ENCODE measurements at regions not wholly inside any gene's neighbourhood (a gene's known extent, or its start where the extent isn't known, plus 50 kb on each side); places are given as distances from the start of the nearest gene placed in this dataset.

DNA sequence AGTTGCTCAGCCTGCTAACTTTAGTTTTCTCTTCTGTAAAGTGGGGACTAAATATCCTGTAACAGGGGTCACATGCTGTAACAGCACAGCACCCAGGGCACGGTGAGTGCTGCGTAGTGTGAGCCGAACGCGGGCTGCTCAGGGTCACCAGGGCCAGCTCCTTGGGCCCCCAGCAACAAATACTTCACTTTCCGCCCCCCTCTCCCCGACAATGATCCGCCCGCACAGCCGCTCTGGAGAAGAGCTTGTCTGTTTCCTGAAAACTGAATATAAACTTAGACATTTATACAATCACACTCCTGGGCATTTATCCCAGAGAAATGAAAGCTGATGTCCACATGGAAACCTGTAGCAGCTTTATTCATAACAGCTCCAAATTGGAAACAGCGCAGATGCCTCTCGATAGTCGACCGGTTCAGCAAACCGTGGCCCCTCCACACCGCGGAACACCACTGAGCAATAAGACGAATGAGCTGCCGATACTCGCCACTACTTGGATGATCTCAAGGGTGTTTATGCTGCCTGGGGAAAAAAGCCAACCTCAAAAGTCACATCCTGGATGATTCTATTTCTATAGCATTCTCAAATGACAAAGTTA lies 267.2 kb downstream of the PARN start:
- no peak for DNase-seq (ENCODE audit: low read depth in 3 of 3, low spot score in 2 of 3)

DNA sequence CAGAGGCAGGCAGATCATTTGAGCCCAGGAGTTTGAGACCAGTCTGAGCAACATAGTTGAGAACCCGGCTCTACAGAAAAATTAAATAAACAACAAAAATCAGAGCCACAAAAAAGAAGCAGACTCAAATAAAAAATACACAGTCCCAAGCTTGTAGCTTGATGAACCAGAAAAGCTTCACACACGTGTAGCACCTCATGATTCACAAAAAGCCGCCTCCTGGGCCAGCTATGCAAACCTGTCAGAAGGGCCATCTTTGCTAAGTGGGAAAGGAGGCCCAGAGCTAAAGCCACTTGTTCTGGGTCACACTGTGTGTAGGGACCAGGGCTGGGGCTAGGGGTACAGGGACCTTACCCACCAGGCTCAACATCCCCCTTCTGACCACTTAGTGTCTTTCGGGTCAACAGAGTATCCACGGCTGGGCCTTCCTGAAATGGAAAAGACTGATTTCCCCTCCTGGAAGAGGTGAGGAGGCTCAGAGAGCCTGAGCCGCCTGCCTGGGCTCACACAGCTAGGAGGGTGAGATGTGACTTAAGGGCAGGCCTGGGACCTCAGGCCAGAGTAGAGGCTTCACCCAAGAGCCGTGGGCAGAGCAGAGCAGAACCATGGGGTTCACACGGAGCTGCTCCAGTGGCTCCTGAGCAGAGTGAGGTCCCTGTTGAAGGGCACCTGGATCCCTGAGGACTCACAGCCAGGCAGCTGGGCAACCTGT lies 269.6 kb downstream of the PARN start:
- DNase-seq (ENCODE audit: low read depth in 3 of 3, low spot score in 2 of 3): no peak

DNA sequence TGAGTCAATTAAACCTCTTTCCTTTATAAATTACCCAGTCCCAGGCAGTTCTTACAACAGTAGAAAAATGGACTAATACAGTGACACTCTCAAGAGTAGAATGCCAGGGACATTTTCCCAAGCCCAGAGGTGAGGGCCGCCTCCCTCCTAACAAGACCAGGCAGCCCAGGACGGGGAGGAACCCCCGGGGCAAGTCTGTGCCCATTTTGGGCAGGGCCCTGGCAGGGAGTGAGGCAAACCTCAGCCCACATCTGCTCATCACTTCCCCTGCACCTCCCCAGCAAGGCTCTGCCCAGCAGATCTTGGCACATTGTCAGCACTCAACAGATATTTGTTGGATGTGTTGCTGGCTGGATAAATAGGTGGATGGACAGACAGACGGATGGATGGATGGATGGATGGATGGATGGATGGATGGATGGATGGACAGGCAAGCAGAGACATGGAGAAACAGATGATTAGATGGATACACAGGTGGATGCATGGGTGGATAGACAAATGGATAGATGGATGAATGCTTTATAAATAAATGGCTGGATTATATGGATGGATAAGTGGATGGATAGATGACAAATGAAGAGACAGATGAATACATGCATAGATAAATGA lies 271.3 kb downstream of the PARN start:
- DNase-seq (ENCODE audit: low read depth in 3 of 3, low spot score in 2 of 3): no peak

DNA sequence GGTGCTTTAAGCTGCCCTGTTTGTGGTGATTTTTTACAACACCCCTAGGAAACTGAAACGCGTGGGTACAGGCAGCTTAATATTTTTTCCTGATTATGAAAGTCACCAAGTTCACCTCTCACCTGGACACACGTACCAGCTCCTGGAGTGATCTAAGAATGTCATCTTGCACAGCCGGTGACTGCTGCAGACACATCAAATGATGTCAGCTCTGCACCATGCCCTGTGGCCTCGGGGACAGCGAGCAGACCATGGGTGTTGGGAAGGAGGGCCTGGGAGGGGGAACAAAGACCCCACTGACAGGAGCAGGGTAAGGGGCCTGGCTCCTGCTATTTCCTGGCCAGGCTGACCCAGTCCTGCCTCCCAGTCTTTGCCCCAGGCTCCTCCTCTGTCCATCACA lies 272.7 kb downstream of the PARN start:
- DNase-seq (ENCODE audit: low read depth in 3 of 3, low spot score in 2 of 3): no peak

DNA sequence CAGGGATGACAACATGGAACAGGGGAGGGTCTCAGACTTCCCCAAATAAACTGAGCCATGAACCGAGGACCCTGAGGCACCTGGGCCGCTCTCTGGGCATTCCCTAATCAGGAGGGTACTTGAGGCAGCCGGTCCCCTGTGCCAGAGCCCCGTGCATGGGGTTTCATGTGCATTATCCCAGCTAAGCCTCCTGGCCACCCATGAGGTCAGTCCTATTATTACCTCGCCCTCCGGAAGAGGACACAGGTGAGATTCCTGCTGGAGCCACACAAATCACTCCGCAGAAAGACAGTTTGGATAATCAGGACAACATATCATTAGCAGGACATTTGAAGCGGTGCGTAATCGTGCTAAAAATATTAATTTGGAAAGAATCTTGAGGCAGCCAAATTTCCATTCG lies 274.0 kb downstream of the PARN start:
- no peak for DNase-seq (ENCODE audit: low read depth in 3 of 3, low spot score in 2 of 3)

DNA sequence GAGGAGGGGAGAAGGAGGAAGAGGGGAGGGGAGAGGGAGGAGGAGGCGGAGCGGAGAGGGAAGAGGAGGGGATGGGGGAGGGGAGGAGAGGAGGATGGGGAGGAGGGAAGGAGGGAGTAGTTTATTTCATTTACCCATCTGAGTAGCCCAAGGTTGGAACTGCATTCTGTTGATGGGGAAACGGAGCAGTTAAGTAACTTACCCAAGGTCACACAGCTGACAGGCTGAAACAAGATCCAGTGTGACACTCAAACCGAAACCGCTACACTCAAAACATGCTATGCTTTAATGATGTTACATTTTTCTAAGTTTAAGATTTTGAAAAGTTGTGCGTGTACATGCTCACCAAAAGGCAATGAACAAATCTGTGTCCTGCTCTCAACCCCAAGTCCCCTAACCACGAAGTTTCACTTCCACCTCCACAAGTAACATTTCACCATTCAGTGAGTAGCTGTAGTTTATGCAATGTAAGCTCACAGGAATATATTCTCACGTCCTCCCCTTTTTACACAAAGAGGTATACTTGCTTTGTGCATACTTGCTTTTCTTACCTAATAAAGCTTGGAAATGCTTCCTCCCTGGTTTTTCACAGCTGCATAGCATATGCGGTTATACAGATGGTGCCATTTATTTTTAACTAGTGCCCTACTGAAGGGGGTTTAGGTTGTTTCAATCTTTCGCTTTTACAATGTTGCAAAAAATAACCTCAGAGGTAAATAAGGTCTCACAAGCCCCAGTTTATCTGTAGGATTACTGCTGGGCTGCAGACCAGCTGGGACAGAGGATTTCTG lies 275.3 kb downstream of the PARN start:
- no peak for DNase-seq (ENCODE audit: low read depth in 3 of 3, low spot score in 2 of 3)

DNA sequence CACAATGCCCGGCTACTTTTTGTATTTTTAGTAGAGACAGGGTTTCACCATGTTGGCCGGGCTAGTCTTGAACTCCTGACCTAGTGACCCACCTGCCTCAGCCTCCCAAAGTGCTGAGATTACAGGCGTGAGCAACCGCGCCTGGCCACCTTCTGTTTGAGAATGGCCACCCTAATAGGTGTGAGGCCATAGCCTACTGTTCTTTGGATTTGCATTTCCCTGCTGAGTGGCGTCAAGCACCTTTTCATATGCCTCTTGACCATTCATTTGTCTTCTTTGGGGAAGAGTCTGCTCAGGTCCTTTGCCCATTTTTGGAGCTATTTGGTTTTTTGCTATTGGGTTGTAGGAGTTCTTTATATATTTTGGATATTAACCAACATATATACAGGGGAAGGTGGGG lies 276.7 kb downstream of the PARN start:
- DNase-seq (ENCODE audit: low read depth in 3 of 3, low spot score in 2 of 3): no peak

DNA sequence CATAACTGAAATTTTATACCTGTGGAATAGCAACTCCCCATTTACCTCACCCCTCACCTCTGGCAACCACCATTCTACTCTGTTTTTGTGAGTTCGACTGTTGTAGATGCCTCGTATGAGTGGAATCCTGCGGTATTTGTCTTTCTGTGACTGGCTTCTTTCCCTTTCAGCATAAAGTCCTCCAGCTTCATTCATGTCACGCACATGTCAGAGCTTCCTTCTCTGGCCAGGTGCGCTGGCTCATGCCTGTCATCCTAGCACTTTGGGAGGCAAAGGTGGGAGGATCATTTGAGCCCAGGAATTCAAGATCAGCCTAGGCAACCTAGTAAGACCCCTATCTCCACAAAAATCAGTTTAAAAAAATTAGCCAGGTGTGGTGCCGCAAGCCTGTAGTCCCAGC lies 278.4 kb downstream of the PARN start:
- no peak for DNase-seq (ENCODE audit: low read depth in 3 of 3, low spot score in 2 of 3)

DNA sequence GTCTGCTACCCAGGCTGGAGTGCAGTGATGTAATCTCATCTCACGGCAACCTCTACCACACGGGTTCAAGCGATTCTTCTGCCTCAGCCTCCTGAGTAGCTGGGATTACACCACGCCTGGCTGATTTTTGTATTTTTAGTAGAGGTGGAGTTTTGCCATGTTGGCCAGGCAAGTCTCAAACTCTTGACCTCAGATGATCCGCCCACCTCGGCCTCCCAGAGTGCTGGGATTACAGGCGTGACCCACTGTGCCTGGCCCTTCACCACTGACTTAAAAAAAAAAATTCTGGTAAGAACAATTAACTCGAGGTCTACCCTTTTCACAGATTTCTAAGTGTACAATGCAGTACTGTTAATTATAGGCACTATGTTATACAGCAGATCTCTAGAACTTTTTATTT lies 279.4 kb downstream of the PARN start:
- DNase-seq (ENCODE audit: low read depth in 3 of 3, low spot score in 2 of 3): no peak

DNA sequence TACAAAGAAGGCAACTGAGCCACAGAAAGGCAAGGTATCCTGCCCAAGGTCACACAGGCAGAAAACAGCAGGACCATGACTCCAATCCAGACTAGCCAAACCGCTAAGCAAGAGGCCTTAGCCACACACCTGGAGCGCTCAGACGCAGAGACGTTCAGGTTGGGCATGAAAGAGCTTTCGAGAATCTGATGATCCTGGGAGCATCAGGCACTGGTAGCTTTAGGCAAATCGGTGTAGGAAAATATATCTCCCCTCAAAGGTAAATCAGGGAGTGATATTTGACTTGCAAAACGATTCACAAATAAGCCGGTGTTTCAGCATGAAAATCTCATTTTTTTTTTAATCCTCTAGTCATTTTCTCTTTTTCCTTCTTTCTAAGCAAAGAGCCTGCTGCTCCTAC lies 279.0 kb downstream of the MRTFB start:
- DNase-seq (ENCODE audit: low read depth in 3 of 3, low spot score in 2 of 3): no peak

DNA sequence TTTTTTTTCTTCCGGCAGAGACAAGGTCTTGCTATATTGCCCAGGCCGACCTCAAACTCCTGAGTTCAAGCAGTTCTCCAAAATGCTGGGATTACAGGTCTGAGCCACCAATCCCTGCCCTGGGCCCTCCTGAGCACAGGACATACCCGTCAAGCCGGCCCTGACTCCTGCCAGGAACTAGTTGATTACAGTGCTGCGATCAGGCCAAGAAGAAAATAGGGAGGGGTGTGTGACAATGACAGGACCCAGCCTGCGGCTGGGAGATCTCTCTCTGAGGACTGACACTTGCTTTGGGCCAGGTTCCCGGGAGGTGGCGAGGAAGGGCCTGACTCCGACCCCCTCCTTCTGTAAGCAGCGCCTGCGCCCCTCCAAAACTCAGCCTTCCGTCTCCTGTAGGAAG lies 276.6 kb downstream of the MRTFB start:
- DNase-seq (ENCODE audit: low read depth in 3 of 3, low spot score in 2 of 3): no peak

DNA sequence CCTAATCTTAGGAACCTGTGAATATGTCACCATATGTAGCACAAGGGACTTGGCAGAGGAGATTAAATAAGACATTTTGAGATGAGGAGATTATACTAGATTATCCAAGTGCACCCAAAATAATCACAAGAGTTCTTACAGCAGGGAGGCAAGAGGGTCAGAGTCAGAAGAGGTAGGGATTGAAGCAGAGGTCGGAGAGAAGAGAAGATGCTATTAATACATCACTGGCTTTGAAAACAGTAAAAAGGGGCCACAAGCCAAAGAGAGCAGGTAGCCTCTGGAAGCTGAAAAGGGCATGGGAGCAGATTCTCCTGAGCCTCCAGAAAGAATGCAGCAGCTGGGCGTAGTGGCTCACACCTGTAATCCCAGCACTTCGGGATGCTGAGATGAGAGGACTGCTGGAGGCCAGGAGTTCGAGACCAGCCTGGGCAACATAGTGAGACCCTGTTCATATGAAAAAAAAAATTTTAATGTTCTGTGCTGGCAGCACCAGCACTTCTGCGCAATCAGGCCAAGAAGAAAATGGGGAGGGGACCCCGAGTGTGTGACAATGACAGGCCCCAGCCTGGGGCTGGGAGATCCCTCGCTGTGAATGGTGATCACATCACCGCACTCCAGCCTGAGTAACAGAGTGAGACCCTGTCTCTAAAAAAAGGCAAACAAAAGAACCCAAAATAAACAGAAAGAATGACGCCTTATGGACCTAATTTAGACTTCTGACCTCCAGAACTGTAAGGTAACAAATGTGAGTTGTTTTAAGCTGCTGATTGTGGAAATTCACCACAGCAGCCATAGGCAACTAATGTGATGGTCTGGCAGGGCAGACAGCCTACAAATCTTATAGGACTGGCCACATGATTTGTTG lies 275.4 kb downstream of the MRTFB start:
- DNase-seq (ENCODE audit: low read depth in 3 of 3, low spot score in 2 of 3): no peak

DNA sequence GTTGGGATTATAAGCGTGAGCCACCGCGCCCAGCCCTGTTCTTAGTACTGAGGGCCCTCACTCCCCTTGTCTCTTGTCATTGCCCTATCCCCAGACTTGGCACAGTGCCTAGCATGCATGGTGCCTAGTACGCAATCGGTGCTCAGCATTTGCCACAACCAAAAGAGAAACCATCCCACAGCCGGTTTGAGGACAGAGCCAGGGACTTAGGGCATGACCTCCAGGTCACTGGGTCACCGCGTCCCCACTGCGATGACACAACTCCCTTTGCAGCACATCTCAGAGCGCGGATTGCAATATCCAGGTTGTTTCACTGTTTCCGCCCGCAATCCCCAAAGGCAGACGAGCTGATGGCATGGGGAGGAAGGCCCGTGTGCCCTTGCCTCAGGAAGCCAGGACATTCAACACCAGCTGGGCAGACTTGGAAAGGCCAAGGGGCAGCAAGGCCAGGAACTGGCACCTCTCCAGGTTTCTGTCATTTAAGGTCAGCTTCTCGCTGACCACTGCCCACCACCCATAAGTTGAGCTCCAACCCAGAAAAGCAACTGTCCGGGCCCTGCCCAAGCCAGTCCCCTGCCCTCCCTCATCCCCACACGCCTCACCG lies 274.5 kb downstream of the MRTFB start:
- no peak for DNase-seq (ENCODE audit: low read depth in 3 of 3, low spot score in 2 of 3)

DNA sequence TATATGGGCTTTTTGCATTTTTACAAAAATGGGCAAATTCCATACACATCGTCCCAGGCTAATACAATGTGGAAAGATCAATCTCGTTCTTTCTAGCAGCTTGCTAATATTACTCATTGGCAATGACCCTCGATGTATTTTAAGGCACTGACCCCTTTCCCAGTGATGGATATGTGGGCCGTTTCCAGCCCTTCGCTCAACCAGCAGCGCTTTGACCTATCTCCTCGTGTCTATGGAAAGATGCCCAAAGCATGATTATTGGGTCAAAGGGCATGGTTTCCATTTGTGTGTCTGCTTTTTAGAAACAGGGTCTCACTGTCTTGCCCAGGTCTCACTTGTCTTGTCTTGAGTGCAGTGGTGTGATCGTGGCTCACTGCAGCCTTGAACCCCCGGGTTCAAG lies 273.8 kb downstream of the MRTFB start:
- DNase-seq (ENCODE audit: low read depth in 3 of 3, low spot score in 2 of 3): no peak

DNA sequence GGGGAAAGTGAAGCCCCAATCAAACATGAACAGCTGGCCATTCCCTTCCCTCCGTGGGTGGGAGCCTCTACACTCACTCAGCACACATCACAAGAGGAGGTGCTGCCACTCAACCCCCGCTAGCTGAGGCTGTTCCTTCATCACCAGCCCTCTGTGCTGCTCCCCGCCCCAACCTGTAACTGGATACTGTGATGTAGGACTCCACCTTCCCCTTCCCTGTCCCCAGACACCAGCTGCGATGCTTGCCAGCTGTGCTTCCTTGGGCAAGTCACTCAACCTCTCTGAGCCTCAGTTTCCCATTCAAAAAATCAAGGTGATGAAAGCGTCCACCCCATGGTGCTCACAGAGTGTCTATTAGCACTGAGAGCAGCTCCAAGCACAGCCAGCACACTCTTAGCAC lies 273.2 kb downstream of the MRTFB start:
- DNase-seq (ENCODE audit: low read depth in 3 of 3, low spot score in 2 of 3): no peak

DNA sequence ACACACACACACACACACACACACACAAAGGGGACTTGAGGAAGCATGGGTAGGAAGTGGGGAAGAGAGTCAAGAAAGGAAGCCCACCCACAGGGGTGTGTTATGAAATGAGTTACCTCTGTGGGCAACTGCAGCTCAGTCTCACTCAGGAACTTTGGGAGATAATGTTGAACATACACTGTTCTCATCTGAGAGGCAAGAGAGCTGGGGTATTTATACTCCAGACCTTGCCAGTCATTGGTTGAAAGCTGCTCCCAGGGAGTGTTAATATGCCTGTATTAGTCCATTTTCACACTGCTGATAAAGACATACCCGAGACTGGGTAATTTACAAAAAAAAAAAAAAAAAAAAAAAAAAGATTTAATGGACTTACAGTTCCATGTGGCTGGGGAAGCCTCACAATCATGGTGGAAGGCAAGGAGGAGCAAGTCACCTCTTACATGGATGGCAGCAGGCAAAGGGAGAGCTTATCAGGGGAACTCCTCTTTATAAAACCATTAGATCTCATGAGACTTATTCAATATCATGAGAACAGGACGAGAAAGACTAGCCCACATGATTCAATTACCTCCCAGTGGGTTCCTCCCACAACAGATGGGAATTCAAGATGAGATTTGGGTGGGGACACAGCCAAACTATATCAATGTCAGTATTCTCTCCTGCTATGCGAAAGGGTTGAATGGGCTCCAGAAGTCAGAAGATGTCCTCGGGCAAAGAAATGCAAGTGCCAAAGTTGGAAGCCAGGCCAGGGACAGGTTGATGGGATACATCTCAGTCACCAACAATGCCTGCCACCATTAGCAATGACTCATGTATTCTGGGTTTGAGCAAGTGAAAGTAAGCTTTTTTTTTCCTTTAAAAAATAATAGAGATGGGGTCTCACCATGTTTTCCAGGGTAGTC lies 270.5 kb downstream of the MRTFB start:
- no peak for DNase-seq (ENCODE audit: low read depth in 3 of 3, low spot score in 2 of 3)

DNA sequence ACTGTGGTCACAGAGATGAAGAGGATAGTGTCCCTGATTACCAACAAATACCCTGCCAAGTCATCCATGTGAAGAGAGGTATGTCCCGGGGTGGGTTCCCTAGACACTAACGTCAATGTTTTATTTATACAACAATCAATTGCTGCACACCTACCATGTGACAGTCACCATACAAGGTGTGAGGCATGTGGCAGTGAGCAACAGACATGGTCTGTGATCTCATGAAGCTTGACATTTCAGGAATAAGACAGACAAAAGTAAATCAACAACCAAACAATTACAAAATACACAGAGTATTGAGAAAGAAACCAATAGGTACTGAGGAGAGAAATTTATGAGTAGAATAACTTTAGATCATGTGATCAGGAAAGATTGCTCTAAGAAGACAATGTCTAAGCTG lies 268.6 kb downstream of the MRTFB start:
- no peak for DNase-seq (ENCODE audit: low read depth in 3 of 3, low spot score in 2 of 3)

DNA sequence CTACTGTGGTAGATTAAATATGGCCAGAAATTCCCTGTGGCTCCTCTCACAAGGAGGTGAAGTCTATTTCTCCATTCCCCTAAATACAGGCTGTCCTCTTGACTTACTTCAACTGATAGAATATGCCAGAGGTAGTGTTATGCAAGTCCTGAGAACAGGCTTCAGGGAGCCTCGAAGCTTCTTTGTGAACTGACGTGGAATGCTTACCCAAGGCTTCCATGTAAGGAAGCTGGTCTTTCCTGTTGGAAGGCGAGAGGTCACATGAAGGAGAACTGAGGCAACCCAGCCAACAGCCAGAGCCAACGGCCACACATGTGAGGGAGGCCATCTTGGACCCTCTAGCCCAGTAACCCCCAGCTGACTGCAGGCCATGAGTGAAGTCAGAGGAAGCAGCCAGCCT lies 267.9 kb downstream of the MRTFB start:
- DNase-seq (ENCODE audit: low read depth in 3 of 3, low spot score in 2 of 3): no peak

DNA sequence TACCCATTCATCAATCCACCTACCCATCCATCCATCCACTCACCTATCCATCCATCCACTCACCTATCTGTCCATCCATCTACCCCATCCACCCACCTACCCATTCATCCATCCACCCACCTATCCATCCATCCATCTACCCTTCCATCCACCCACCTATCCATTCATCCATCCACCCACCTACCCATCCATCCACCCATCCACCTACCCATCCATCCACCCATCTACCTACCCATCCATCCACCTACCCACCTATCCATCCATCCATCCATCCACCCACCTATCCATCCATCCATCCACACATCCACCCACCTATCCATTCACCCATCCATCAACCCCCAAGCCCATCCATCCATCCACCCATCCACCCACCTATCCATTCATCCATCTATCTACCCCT lies 267.1 kb downstream of the MRTFB start:
- no peak for DNase-seq (ENCODE audit: low read depth in 3 of 3, low spot score in 2 of 3)
